ENCODE measurements at regions not wholly inside any gene's neighbourhood (a gene's known extent, or its start where the extent isn't known, plus 50 kb on each side); places are given as distances from the start of the nearest gene placed in this dataset.
"Not testable (repeated sequence)": the region's sequence is repeated elsewhere in the genome, so short reads cannot be mapped to it uniquely, and the experiment has no call there.

GRCh38 chr10:14421941-14422340, 91.2 kb upstream of the FRMD4A start:
- Mint-ChIP-seq H3K27ac (ENCODE audit: unreplicated experiment) (no peak overlapping the region), H3K27me3 (ENCODE audit: unreplicated experiment) (no peaks in the 10 kb centered on the region), H3K4me3 (ENCODE audit: unreplicated experiment) (no peak overlapping the region), H3K9me3 (ENCODE audit: unreplicated experiment) (peaks cover 3% of the 10 kb centered on the region), H3K36me3 (ENCODE audit: unreplicated experiment) (no peaks in the 10 kb centered on the region), H3K4me1 (ENCODE audit: low read depth, unreplicated experiment) (no peaks in the 10 kb centered on the region)
- TF ChIP-seq CTCF (IDR thresholded peaks at IDR 0.05; ENCODE audit: partially characterized antibody, unreplicated experiment), result no peak
- DNase-seq, result no peak

- H3K4me3 Mint-ChIP-seq (ENCODE audit: unreplicated experiment); H3K36me3 Mint-ChIP-seq (ENCODE audit: unreplicated experiment); DNase-seq; H3K27ac Mint-ChIP-seq (ENCODE audit: unreplicated experiment); H3K9me3 Mint-ChIP-seq (ENCODE audit: unreplicated experiment); H3K4me1 Mint-ChIP-seq (ENCODE audit: low read depth, unreplicated experiment); H3K27me3 Mint-ChIP-seq (ENCODE audit: unreplicated experiment): not testable (repeated sequence)
These were observed 86.6 kb upstream of the FRMD4A start for GRCh38 chr10:14417336-14417735.

GRCh38 chr10:14416308-14416700, 85.6 kb upstream of the FRMD4A start:
- no peak for TF ChIP-seq CTCF (IDR thresholded peaks at IDR 0.05; ENCODE audit: partially characterized antibody, unreplicated experiment)
- DNase-seq, result no peak
- Mint-ChIP-seq H3K27ac (ENCODE audit: unreplicated experiment) (no peak overlapping the region), H3K36me3 (ENCODE audit: unreplicated experiment) (no peaks in the 10 kb centered on the region), H3K9me3 (ENCODE audit: unreplicated experiment) (no peaks in the 10 kb centered on the region), H3K27me3 (ENCODE audit: unreplicated experiment) (no peaks in the 10 kb centered on the region), H3K4me3 (ENCODE audit: unreplicated experiment) (no peak overlapping the region), H3K4me1 (ENCODE audit: low read depth, unreplicated experiment) (no peaks in the 10 kb centered on the region)

- Mint-ChIP-seq H3K4me1 (ENCODE audit: low read depth, unreplicated experiment) (no peaks in the 10 kb centered on the region), H3K27ac (ENCODE audit: unreplicated experiment) (no peak overlapping the region), H3K4me3 (ENCODE audit: unreplicated experiment) (no peak overlapping the region), H3K36me3 (ENCODE audit: unreplicated experiment) (no peaks in the 10 kb centered on the region), H3K27me3 (ENCODE audit: unreplicated experiment) (no peaks in the 10 kb centered on the region), H3K9me3 (ENCODE audit: unreplicated experiment) (no peaks in the 10 kb centered on the region)
- TF ChIP-seq CTCF (IDR thresholded peaks at IDR 0.05; ENCODE audit: partially characterized antibody, unreplicated experiment), result no peak
- DNase-seq, result no peak
These were observed 85.1 kb upstream of the FRMD4A start for GRCh38 chr10:14415676-14416307.

GRCh38 chr10:14414901-14415300, 84.2 kb upstream of the FRMD4A start:
- Mint-ChIP-seq H3K27ac (ENCODE audit: unreplicated experiment) (no peak overlapping the region), H3K4me3 (ENCODE audit: unreplicated experiment) (no peak overlapping the region), H3K36me3 (ENCODE audit: unreplicated experiment) (no peaks in the 10 kb centered on the region), H3K9me3 (ENCODE audit: unreplicated experiment) (no peaks in the 10 kb centered on the region), H3K27me3 (ENCODE audit: unreplicated experiment) (no peaks in the 10 kb centered on the region), H3K4me1 (ENCODE audit: low read depth, unreplicated experiment) (no peaks in the 10 kb centered on the region)
- no peak for DNase-seq
- TF ChIP-seq CTCF (IDR thresholded peaks at IDR 0.05; ENCODE audit: partially characterized antibody, unreplicated experiment), result no peak
